Chondrocyte (in vitro differentiated cells): ENCODE measurements at regions not wholly inside any gene's neighbourhood (a gene's known extent, or its start where the extent isn't known, plus 50 kb on each side); places are given as distances from the start of the nearest gene placed in this dataset.

Experiments used
- DNase-seq: peaks from one replicate; pipeline ENCODE4 v3.0.0; 2021; ENCODE audit warnings: mixed read lengths, low spot score
- H3K27ac Mint-ChIP-seq: one replicate; pipeline ENCODE4 v1.8.0; 2021; ENCODE audit warnings: mild to moderate bottlenecking, moderate library complexity, mixed read lengths; ENCODE audit not compliant: unreplicated experiment
- H3K27me3 Mint-ChIP-seq: 2 replicates; pipeline ENCODE4 v1.8.0; 2021; ENCODE audit warnings: low read depth, mixed read lengths
- H3K36me3 Mint-ChIP-seq: 2 replicates; pipeline ENCODE4 v1.8.0; 2021; ENCODE audit warnings: low read depth, mixed read lengths
- H3K4me1 Mint-ChIP-seq: 2 replicates; pipeline ENCODE4 v1.8.0; 2021; ENCODE audit warnings: low read depth, mild to moderate bottlenecking, mixed read lengths
- H3K4me3 Mint-ChIP-seq: one replicate; pipeline ENCODE4 v1.8.0; 2021; ENCODE audit warnings: mild to moderate bottlenecking, moderate library complexity, mixed read lengths; ENCODE audit not compliant: unreplicated experiment
- H3K9me3 Mint-ChIP-seq: 2 replicates; pipeline ENCODE4 v1.8.0; 2021; ENCODE audit warnings: low read depth, mixed read lengths
- CTCF ChIP-seq: fragments of 200-600 bp; sonication (generic); IDR thresholded peaks from 2 replicates; pipeline ENCODE4 v1.5.0; 2021; ENCODE audit warnings: antibody characterized with exemption, mild to moderate bottlenecking, moderate library complexity

DNA sequence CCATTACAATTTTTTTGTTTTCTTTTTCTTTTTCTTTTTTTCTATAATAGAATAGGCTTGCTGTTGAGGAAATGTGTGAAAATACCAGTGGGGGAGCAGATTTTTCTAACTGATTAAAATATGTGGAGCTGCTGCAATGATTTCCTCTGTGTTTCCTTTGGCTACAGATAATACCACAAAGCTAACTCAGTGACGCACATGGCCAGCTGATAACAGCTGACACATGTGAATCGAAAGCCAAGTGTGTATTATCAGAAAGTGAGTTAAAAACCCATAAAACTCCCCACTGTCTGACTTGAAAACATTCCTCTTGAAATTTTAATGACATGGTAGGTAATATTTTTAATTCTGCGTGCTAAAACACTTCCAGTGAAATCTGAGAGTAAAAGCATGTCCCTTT is 70.8 kb upstream of the AHI1 start:
- Mint-ChIP-seq H3K9me3 (peaks cover 1% of the 10 kb centered on the region), H3K27me3 (peaks cover 7% of the 10 kb centered on the region), H3K4me3 (no peak overlapping the region), H3K36me3 (no peaks in the 10 kb centered on the region), H3K27ac (no peak overlapping the region), H3K4me1 (peaks cover 8% of the 10 kb centered on the region)
- no peak for TF ChIP-seq CTCF
- DNase-seq, result no peak

DNA sequence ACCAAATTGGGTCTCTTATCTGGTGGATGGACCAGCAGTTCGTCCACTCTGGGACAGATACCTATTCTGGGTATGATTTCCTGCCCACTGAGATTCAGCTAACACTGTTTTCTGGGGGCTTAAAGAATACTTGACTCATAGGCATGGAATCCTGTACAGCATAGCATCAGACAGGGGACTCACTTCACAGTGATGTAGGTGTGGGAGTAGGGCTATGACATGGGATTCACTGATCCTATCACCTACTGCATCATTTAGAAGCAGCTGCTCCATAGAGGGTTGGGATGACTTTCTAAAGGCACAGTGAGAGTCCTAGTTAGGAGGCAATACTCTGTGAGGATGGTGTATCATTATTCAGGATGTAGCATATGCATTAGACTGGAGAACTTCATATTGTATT is 74.5 kb upstream of the AHI1 start:
- no peak overlapping the region for H3K27ac Mint-ChIP-seq
- DNase-seq, result no peak
- peaks cover 8% of the 10 kb centered on the region for H3K4me1 Mint-ChIP-seq
- peaks cover 2% of the 10 kb centered on the region for H3K27me3 Mint-ChIP-seq
- no peaks in the 10 kb centered on the region for H3K9me3 Mint-ChIP-seq
- no peaks in the 10 kb centered on the region for H3K36me3 Mint-ChIP-seq
- TF ChIP-seq CTCF, result no peak
- H3K4me3 Mint-ChIP-seq, result no peak overlapping the region

DNA sequence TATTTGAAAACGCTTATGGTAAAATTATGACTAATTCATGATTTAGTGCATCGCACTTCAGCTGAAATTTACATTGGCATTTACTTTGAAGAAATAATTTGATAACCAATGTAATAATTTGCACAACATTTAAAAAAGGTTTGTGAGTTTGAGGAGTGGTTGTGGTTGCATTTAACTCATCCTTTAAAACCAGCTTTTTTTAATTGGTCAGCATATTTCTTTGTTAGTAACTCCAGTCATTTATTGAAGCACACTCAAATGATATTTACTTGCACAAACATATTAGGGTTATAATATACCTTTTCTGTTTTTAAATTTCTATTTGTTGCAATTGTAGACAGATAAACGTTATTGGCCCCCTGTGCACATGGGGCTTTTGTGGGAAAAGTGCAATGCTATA is 78.1 kb upstream of the AHI1 start:
- H3K27me3 Mint-ChIP-seq, result peaks cover 2% of the 10 kb centered on the region
- no peaks in the 10 kb centered on the region for H3K4me1 Mint-ChIP-seq
- no peaks in the 10 kb centered on the region for H3K36me3 Mint-ChIP-seq
- no peak overlapping the region for H3K4me3 Mint-ChIP-seq
- no peak overlapping the region for H3K27ac Mint-ChIP-seq
- DNase-seq, result no peak
- no peak for TF ChIP-seq CTCF
- H3K9me3 Mint-ChIP-seq, result no peaks in the 10 kb centered on the region

DNA sequence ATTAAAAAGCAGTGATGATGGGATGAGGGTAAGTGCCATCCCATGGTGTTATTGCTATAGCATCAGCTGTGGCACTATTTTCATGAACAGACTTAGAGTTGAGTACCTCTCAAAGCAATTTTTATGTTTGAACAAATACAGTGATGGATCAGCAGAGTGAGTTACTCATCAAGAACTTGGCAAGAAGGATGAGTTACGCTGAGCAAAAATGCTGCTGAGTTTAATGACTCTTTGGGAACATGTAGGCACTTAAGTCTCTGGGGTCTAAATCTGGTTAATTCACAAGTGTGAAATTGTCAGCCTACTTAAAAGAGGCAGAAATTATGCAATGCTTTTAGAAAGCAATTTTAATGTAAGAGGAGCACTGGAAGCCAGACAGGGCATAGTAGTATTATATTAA is 78.5 kb upstream of the AHI1 start:
- no peak for TF ChIP-seq CTCF
- Mint-ChIP-seq H3K36me3 (no peaks in the 10 kb centered on the region), H3K4me1 (no peaks in the 10 kb centered on the region), H3K27me3 (peaks cover 2% of the 10 kb centered on the region), H3K4me3 (no peak overlapping the region), H3K9me3 (no peaks in the 10 kb centered on the region), H3K27ac (no peak overlapping the region)
- DNase-seq, result no peak

DNA sequence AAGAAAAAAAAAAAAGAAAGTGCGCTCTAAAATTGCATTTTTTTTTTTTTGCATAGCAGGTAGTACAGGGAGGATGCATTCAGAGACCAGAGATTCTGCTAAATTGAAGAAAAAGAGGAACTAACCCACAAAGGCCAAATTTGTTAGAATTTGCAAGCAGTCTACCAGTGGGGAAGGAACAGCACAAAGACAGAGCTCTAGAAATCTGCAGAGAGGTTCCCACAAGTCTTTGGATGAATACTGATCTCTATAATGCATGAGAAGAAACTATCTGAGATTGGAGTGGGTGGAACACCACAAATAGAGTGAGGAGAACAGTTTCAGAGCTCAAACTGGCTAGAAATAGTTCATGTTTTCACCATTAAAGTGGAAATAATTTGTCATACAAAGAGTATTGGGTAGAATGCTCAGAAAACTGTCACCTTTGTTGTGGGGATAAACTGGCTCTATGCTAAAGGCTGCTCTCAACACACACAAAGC is 79.6 kb upstream of the AHI1 start:
- DNase-seq, result no peak
- Mint-ChIP-seq H3K4me1 (no peaks in the 10 kb centered on the region), H3K4me3 (no peak overlapping the region), H3K27ac (no peak overlapping the region), H3K27me3 (peaks cover 2% of the 10 kb centered on the region), H3K36me3 (no peaks in the 10 kb centered on the region), H3K9me3 (no peaks in the 10 kb centered on the region)
- TF ChIP-seq CTCF, result no peak
